Gastrocnemius medialis (tissue), 4 donors: ENCODE measurements at regions not wholly inside any gene's neighbourhood (a gene's known extent, or its start where the extent isn't known, plus 50 kb on each side); places are given as distances from the start of the nearest gene placed in this dataset.

ENCODE experiments used
- CTCF ChIP-seq, 5 experiments: fragments of 450-650 bp in 3 of 5; fragments of 200-600 bp in 2 of 5; sonication (generic) in 2 of 5; IDR thresholded peaks in 4 of 5; conservative IDR thresholded peaks in 1 of 5; 1 replicate in 4 of 5; 2 replicates in 1 of 5; pipeline ENCODE4 v1.5.1; 2016 to 2019; ENCODE audit warnings: antibody characterized with exemption in 5 of 5, mild to moderate bottlenecking in 3 of 5, moderate library complexity in 3 of 5
- POLR2A ChIP-seq, 2 donors: fragments of 450-650 bp; IDR thresholded peaks; one replicate each; pipeline ENCODE4 v1.6.1; 2017; ENCODE audit warnings: antibody characterized with exemption in 2 of 2, mild to moderate bottlenecking in 2 of 2, moderate library complexity in 2 of 2

GRCh38 chr10:2543974-2544373, 523.4 kb upstream of the PFKP start:
- TF ChIP-seq CTCF (IDR thresholded peaks at IDR 0.05 in 4 of 5, conservative IDR thresholded peaks at IDR 0.05 in 1 of 5) (no peak), POLR2A (IDR thresholded peaks at IDR 0.05) (no peak)
